C1 segment of cervical spinal cord (tissue), 14 donors: ENCODE measurements at regions not wholly inside any gene's neighbourhood (a gene's known extent, or its start where the extent isn't known, plus 50 kb on each side); places are given as distances from the start of the nearest gene placed in this dataset.
"Not testable (repeated sequence)": the region's sequence is repeated elsewhere in the genome, so short reads cannot be mapped to it uniquely, and the experiment has no call there.

Experiments used
- DNase-seq, 14 donors: peaks; one replicate each; lab custom pipeline; 2025; lab: John Stamatoyannopoulos, UW

DNA sequence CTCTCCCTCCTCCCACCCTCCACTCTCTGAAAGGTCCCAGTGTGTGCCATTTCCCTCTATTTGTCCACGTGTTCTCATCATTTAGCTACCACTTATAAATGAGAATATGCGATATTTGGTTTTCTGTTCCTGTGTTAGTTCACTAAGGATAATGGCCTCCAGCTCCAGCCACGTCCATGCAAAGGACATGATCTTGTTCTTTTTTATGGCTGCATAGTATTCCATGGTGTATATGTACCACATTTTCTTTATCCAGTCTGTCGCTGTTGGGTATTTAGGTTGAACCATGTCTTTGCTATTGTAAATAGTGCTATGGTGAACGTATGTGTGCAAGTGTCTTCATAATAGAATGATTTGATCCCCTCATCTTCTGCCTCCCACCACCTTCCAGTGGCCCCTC is 183.7 kb upstream of the AUTS2 start:
- DNase-seq, result no peak

DNA sequence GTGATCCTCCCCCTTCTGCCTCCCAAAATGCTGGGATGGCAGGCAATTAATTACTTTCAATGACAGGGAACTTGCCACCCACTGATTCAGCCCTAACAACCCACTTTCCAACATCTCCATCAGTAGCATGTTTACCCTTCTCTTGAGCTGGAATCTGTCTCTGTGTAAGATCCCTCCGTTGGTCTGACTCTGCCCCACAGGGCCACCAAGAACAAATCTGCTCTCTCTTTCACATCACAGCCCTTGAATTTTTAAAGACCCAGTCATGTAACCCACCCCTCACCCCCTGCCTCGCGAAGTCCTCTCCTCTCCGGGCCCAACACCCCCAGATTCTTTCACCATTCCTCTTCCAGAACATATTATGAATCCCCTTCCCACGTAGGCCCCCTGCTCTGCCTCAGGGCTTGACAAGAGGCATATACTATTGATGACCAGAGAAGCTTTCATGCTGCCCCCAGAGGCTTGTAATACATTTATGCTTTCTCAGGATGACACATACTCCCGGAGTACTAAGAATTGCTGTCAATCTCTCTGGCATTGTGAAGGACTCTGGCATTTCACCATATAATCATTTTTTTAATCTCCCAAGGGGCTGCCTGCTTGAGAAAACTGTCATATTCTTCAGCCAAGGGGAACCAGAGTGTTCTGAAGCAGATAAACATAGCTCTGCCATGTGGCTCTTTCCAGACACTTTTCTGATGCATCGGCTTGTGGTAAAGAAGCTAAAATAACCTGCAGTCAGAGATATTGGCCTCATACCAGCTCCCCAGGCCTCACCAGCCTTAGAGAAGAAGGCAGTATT is 179.2 kb upstream of the AUTS2 start:
- no peak for DNase-seq

DNA sequence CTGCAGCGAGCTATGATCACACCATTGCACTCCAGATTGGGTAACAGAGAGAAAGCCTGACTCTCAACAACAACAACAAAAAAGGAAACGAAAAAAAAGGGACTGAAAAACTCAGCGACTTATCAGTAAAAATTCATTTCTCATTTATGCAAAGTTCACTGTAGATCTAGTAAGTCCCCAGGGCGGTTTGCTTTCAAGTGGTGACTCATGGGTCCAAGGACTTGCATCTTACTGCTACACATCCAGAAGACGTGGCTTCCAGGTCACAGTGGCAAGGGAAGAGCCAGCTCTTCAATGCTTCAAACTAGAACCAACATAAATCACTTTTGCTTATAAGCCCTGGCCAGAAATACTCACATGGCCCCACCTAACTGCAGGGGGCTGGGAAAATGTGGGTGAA is 178.3 kb upstream of the AUTS2 start:
- no peak for DNase-seq

DNA sequence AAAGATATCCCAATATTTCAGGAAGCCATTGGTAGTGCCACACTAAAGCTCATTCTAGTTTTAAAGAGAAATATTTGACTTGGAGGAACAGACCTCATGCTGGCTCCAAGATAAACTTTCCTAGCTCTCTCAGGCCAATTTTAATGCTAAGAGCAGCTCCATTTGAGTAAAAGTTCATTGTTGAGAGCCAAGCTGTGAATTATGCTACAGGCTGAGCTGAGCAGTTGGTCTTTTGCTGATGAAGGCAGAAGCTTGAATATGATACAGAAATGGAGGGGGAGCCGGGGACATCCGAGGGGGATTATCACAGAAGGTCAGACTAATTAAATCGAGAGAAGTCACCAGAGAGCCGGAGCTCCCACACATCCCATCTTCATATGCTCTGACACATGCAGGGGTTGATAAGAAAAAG is 175.7 kb upstream of the AUTS2 start:
- no peak for DNase-seq

DNA sequence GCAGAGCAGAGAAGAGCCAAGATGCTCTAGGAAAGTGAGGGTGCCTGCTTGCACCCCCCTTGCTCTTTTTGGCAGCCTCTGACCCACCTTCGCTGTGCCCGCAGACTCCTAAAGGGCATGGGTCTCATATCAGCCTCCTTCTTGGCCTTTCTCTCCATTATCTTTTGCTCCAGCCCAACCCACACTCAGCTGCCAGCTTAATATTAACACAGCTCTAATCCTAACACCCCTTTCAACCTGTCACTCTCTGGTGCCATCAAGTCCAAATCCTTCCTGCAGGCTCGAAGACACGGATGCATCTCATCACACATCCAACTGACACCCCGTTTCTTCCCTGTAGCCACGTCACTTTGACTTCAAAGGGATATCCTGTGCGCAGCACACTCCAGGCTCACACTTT is 171.6 kb upstream of the AUTS2 start:
- DNase-seq, result no peak

DNA sequence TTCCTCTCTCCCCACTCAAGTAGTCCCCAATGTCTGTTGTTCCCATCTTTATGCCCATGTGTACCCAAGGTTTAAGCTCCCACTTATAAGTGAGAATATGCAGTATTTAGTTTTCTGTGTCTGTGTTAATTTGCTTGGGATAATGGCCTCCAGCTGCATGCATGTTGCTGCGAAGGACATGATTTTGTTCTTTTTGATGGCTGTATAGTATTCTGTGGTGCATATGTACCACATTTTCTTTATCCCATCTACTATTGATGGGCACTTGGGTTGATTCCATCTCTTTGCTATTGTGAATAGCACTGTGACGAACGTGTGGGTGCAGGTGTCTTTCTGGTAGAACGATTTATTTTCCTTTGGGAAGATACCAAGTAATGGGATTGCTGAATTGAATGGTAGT is 170.2 kb upstream of the AUTS2 start:
- no peak for DNase-seq

DNA sequence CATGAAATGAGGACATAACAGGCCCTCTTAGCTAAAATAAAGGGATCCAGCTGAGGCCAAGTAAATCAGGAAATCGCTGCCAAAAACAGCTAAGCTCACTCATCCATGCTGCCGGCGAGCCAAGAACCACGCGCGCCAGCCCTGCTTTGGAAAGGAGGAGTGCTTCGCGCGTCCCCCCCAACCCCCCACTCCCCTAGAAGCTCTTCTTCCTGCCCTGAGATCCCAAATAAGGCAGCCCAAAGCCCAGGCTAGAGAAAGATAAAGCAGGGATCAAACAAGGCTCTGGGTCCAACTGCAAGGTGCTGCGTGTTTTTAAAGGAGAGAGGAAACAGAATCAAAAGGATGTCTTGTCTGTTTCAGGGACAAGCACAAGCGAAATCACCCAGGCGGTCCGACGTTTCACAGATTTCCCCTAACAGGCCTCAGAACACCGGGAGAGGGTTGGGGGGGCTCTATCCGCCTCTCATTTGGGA is 168.3 kb upstream of the AUTS2 start:
- peak in 9 of 14 donors; percentile 6 to 51 (median 21) for DNase-seq

DNA sequence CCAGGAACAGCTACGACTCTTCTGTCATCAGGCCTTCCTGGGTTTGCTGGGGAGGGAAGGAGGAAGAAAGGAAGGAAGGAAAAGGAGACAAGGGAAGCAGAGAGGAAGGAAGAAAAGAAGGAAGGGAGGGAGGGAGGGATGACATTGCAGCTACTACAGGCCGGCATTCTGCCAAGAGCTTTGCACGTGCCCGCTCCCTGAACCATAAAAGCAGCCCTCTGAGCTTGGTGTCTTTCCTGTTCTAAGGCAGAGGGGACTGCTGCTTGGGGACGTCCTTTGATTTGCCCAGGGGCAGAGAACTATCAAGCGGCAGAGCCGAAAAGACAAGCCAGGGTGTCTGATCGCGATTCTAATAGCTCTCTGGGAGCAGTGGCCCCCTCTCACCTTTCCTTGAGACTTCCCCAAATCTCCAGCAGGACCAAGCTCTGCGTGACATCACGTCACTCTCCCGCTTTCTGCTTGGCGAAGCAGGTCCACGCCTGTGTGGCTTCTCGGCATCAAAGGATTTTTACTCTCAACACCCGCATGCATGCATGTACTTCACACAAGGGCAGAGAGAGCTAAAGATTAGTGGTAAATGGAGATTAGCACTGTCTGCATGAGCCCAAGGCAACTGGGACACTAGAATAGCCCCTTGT is 167.8 kb upstream of the AUTS2 start:
- DNase-seq, result peak in 3 of 14 donors; percentile 8 to 22 (median 18)

DNA sequence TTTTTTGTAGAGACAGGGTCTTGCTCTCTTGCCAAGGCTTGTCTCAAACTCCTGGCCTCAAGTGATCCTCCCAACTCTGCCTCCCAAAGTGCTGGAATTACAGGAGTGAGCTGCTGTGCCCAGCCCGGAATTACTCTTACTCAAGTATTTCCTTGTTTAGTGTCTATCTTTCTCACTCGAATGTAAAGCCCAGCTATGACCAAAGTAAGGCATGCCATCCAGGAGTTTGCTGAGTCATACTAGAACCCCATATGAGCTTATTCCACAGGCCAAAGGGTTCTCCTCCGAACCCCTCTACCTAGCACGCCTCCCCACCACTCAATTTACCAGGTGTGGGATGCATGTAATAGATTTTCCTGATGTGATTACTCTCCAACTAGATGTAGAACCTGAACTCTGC is 166.6 kb upstream of the AUTS2 start:
- no peak for DNase-seq

DNA sequence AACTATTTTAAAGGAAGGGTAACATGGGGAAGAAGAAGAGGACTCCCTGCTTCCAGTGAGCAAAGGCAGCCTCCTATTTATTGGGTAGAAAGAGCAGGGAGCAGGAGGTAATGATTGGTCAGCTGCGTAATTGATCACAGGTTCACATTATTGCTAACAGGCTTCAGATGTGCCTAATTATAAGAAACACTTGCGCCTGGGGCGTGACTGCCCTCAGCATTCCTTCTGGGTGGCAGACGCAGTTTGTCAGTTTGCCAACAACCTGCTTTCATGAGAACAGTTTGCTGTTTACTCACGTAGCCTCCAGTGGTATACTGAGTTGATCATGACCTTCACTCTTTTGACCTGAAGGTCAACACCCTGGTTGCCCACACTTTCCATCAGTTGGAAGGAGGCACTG is 166.0 kb upstream of the AUTS2 start:
- DNase-seq, result not testable (repeated sequence)

DNA sequence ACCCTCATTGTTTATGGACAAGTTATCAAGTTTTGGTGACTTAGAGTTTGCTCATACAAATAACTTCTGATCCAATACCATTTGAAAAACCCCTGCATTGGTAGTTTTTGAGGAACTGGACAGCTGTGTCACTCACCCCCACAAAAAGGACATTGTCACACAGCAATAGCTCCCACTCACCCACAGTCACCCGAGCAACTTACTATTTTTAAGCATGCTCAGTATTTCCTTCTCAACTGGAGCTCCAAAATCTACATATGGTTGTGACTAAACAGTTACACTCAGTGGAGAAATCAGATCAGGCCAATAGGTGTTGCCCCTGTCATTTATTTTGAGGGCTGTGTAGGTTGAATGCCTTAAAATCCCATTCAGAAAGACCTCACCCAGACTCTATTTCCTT is 165.2 kb upstream of the AUTS2 start:
- no peak for DNase-seq

DNA sequence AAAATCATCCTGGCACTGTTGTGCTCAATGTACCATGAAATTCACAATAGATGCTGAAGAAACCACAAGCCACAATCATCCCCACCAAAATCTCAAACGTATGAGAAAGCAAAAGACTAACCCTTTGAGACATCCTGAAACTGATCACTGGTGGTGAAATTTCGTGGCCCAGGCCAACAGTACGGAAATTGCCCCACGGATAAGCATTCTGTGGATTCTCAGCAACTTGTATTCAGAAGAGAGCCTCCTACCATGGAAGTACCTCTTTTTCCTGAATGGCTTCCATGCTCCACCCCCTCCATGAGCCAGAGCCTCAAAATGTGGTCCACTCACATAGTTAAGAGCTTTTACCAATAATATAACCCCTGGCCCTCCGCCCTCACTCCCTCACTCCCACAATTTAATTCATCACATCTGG is 163.9 kb upstream of the AUTS2 start:
- no peak for DNase-seq

DNA sequence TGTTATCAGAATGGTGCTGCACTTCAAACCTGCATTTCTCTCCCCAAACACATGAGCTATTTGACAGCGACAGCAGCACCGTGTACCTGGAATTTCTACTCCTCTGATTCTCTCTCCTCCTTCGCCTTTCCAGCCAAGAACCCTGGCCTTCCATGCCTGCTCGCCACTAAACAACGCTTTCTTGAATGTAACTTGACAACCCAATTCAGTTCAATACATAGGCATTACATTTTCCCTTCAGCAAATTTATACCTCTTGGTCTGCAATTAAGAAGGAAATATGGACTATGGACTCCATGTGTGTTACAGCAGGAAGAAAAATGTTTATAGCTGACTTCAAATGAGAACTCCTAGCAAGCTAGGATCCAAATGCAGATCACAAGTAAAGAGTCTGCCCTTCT is 162.6 kb upstream of the AUTS2 start:
- DNase-seq, result no peak

DNA sequence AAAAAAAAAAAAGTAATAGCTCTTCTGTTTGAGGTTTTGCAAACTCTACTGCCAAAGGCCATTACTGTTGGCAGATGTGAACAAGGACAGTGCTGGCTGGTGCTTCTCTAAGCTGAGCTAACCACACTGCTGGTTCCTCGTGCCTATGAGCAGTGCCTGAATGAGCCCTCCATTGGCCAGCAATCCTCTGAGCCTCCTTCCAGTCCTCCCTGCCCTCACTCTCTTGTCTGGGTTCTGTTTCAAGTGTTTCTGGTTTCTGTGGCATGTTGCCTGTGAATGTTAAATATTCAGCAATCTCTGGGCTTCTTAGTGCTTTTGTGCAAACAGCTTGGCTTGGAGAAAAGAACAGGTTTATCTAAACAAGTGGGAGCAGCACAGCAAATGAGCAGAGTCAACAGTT is 161.3 kb upstream of the AUTS2 start:
- peak in 1 of 14 donors; percentile 2 for DNase-seq

DNA sequence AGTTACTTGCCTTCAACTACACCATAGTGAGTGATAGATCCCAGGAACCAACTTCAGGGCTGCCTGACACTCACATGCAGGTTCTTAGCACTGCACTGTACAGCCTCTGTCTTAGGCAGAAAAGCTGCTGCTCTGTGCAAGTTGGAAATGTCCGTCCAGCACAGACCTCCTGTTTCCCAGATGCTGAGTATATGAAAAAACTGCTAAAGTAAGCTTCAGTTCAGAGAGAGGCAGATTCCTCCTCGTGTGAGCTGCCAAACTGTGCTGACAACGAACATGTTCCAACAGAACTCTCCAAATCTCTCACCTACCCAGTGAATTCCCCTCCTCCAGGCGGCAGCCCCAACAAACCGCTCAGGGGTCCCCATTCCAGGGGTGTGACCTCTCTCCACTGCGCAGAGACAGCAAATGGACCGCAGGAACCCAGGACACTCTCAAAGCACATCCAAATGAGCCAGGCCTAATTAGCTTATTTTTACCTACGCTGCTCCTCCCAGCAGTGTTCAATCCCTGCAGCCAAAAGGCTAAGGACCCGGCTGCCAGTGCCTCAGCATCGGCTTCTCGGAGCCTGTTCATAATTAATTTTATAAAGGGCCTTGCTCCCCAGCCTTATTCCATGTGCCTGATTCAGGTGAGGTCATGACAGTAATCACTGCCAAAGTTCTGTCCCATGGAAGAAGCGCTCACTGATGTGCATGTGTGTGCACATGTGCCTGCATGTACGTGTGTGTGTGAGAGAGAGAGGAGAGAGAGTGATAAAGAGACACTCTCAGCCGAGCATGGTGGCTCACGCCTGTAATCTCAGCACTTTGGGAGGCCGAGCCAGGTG is 159.5 kb upstream of the AUTS2 start:
- DNase-seq, result no peak

DNA sequence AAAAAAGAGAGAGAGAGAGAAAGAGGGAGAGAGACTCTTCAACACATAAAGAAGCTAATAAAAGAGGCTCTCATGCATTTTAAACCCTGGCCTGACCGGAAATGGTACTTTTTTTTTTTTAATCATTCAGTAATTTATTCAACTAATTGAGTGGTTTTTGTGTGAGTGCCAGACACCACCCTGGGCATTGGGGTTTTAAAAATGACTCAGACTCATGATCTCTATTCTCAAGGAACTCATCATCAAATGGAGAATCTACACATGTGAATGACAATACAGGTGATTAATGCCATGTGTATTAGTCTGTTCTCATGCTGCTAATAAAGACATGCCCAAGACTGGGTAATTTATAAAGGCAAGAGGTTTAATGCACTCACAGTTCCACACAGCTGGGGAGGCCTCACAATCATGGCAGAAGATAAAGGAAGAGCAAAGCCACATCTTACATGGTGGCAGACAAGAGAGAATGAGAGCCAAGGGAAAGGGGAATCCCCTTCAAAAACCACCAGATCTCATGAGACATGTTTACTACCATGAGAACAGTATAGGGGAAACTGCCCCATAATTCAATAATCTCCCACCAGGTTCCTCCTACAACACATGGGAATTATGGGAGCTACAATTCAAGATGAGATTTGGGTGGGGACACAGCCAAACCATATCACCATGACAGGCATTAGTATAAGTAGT is 158.5 kb upstream of the AUTS2 start:
- DNase-seq, result no peak

DNA sequence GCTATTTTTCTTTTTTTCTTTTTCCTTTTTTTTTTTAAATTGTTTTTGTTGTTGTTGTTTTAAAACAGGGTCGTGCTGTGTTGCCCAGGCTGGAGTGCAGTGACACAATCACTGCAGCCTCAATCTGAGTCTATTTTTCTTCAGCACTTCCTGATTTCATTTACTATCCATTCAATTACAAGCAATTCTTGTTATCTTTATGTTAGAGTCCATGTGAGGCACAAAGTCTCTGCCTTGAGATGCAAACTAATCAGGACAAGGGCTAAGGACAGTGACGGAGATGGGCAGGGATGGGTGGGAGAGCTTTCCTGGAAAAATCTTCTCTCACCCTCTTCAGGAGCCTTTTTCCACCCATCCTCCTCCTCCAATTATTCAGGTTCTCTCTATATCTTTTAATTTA is 157.3 kb upstream of the AUTS2 start:
- no peak for DNase-seq

DNA sequence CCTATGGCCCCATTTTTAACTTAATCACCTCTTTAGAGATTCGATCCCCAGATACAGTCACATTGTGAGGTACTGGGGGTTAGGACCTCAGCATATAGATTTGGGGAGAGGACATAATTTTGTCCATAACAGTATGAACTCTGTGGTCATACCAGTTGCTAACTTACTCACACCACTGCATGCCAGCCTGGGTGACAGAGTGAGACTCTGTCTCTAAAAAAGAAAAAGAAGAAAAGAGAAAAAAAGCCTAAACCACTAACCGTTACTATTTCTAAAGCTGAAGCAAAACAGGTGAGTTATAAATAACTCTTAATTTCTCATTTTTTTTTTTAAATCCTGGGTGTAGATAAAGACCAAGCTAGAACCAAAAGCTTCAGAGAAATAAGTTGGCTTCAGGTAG is 155.1 kb upstream of the AUTS2 start:
- no peak for DNase-seq

DNA sequence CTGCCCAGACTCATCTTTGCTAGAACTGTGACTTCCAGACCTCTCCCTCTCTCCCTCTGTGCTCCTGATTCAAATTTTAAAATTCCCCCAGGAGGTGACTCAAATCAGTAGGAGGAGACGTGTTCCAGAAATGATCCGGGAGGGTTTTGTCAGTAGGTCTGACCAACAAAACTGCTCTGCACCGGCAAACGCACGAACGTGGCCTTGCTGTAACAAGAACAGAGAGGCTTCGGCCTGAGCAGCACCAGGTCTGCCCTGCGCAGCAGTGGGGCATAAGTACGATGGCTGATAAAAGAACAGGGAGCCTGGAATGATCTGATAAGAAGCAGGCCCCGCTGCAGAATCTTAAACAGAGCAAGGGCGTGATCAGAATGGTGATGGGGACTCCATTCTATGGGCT is 152.7 kb upstream of the AUTS2 start:
- no peak for DNase-seq

DNA sequence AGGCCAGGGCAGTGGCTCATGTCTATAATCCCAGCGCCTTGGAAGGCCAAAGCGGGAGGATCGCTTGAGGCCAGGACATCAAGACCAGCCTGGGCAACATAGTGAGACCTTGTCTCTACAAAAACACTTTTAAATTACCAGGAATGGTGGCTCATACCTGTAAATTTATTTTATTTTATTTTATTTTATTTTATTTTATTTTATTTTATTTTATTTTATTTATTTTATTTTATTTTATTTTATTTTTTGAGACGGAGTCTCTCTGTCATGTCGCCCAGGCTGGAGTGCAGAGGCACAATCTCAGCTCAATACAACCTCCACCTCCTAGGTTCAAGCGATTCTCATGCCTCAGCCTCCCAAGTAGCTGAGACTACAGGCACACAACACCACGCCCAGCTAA is 152.1 kb upstream of the AUTS2 start:
- DNase-seq, result not testable (repeated sequence)

DNA sequence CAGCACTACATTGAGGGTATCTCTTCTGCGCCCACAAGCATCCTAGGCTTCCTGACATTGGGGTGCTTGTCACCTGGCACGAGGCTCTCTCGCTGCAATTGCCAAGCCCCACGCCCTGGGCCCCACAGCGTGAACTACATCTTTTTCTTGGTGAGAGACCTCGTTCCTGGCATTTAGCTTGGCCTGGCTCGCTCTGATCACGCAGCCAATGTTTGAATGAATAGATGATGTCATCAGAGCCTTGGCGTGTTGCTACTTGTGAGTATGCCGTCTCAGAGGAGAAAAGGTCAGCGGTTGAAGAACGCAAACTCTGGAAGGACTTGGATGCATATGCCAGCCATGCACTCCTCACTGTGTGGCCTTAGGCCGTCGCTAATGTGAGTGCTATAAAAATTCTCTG is 150.2 kb upstream of the AUTS2 start:
- no peak for DNase-seq

DNA sequence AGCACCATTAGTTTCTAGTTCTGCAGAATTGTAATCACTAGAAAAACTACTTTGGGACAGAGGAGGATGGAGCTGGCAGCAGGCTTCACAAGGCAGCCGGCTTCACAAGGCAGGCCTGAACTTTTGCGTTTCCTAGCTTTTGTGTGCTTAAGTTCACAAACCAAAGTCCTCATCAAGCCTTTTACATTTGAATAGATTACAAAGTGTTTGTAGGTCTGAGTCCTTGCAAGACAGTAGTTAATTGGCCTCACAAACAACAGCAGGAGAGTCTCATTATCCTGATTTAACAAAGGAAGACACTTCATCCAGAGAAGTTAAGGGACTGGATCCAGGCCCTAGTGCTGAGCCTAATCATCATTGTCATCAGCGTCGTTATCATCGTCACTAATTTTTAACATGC is 147.8 kb upstream of the AUTS2 start:
- no peak for DNase-seq
